ENCODE measurements at regions not wholly inside any gene's neighbourhood (a gene's known extent, or its start where the extent isn't known, plus 50 kb on each side); places are given as distances from the start of the nearest gene placed in this dataset.

DNA sequence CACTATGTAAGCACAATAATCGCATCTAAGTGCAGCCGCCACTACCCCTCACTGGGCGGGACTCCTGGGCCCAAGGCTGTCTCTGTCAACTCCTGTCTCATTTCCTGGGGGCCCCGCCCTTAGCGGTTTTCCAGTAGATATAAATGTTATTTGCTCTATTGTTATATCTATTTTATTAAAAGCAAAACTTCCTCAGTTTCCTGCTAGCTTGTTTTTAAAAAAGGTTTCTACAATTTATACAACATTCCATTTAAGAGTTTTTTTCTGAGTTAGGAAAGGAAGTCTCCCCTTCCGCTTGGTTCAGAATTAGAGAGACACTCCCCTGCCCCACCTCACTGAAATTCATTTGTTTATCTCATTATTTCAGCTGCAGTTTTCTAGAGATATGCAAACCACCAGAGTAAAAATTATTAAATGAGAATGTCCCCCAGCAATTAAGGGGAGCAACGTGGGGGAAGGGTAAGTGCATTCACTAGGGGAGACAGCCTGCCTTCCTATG is 82.7 kb downstream of the RAMP3 start:
- Histone ChIP-seq H3K14ac (ENCODE audit: insufficient read depth, low read length) (no peak overlapping the region), H3K56ac (ENCODE audit: insufficient read length, low read depth, low read length) (no peak overlapping the region), H2BK20ac (ENCODE audit: low read depth, low read length, poor library complexity, severe bottlenecking) (no peak overlapping the region), H2BK15ac (ENCODE audit: low read depth, low read length) (no peak overlapping the region), H3K4me2 (ENCODE audit: insufficient read depth, insufficient read length, low read length) (no peak overlapping the region), H3K4me1 (ENCODE audit: insufficient read depth, low read length) (no peaks in the 10 kb centered on the region), H3T11ph (ENCODE audit: low read length) (no peak overlapping the region), H4K91ac (ENCODE audit: insufficient read length, low read depth, low read length) (no peak overlapping the region), H3K27me3 (ENCODE audit: insufficient read depth, low read length) (no peaks in the 10 kb centered on the region), H3K9me3 (ENCODE audit: control insufficient read depth, low read depth, low read length) (no peaks in the 10 kb centered on the region), H3K4ac (ENCODE audit: low read depth, low read length) (no peak overlapping the region), H2AK5ac (ENCODE audit: insufficient read length, low read length) (no peak overlapping the region), H2AFZ (ENCODE audit: low read length) (no peak overlapping the region), H4K5ac (ENCODE audit: insufficient read length, low read depth, low read length) (no peak overlapping the region), H2BK120ac (ENCODE audit: low read depth, low read length, poor library complexity, severe bottlenecking) (no peak overlapping the region), H3K23me2 (ENCODE audit: insufficient read length, low read depth, low read length, poor library complexity, severe bottlenecking) (no peaks in the 10 kb centered on the region), H3K79me1 (ENCODE audit: insufficient read depth, low read depth, low read length, poor library complexity, severe bottlenecking) (no peaks in the 10 kb centered on the region), H4K8ac (replicated peaks; ENCODE audit: insufficient read length, low read depth, low read length) (no peak overlapping the region), H3K9ac (ENCODE audit: extremely low read depth, insufficient read length, low read length) (no peak overlapping the region), H3K79me2 (ENCODE audit: insufficient read depth, low read length) (no peaks in the 10 kb centered on the region), H3K23ac (ENCODE audit: insufficient read length, low read depth, low read length) (no peak overlapping the region), H2BK5ac (ENCODE audit: insufficient read length, low read length) (no peak overlapping the region), H3K27ac (ENCODE audit: insufficient read length, low read depth, low read length) (no peak overlapping the region), H2BK12ac (ENCODE audit: insufficient read length, low read depth, low read length) (no peak overlapping the region), H4K20me1 (ENCODE audit: control insufficient read depth, insufficient read depth, insufficient read length) (no peaks in the 10 kb centered on the region), H3K18ac (ENCODE audit: insufficient read length, low read depth, low read length) (no peak overlapping the region)
- Mint-ChIP-seq H3K27me3 (ENCODE audit: low read depth) (no peaks in the 10 kb centered on the region; the same call in none of the 2 replicates), H3K4me3 (no peak overlapping the region), H3K9me3 (no peaks in the 10 kb centered on the region), H3K4me1 (no peaks in the 10 kb centered on the region; a peak in 1 of 4 replicates), H3K27ac (no peak overlapping the region), H3K36me3 (ENCODE audit: insufficient read depth in 1 of 3, low read depth in 3 of 3) (no peaks in the 10 kb centered on the region)
- WGBS (ENCODE audit: extremely low coverage, insufficient read length, low lambda C conversion rate), result no CpG with 5 or more reads among the region's 7 CpGs
- no peak for DNase-seq
- TF ChIP-seq, protein P1, sequence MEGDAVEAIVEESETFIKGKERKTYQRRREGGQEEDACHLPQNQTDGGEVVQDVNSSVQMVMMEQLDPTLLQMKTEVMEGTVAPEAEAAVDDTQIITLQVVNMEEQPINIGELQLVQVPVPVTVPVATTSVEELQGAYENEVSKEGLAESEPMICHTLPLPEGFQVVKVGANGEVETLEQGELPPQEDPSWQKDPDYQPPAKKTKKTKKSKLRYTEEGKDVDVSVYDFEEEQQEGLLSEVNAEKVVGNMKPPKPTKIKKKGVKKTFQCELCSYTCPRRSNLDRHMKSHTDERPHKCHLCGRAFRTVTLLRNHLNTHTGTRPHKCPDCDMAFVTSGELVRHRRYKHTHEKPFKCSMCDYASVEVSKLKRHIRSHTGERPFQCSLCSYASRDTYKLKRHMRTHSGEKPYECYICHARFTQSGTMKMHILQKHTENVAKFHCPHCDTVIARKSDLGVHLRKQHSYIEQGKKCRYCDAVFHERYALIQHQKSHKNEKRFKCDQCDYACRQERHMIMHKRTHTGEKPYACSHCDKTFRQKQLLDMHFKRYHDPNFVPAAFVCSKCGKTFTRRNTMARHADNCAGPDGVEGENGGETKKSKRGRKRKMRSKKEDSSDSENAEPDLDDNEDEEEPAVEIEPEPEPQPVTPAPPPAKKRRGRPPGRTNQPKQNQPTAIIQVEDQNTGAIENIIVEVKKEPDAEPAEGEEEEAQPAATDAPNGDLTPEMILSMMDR (conservative IDR thresholded peaks at IDR 0.05), result no peak
